Type B pancreatic cell (in vitro differentiated cells): ENCODE measurements at regions not wholly inside any gene's neighbourhood (a gene's known extent, or its start where the extent isn't known, plus 50 kb on each side); places are given as distances from the start of the nearest gene placed in this dataset.

Source experiments
- DNase-seq: peaks from one replicate; pipeline ENCODE4 v3.0.0; 2021; ENCODE audit warnings: mixed read lengths; ENCODE audit not compliant: unreplicated experiment; ENCODE audit errors: extremely low spot score
- H3K27ac Mint-ChIP-seq: 2 replicates; pipeline ENCODE4 v1.8.0; 2021; ENCODE audit warnings: mild to moderate bottlenecking, mixed read lengths
- H3K27me3 Mint-ChIP-seq: 2 replicates; pipeline ENCODE4 v1.8.0; 2021; ENCODE audit warnings: mixed read lengths
- H3K36me3 Mint-ChIP-seq: 2 replicates; pipeline ENCODE4 v1.8.0; 2021; ENCODE audit warnings: mixed read lengths
- H3K4me1 Mint-ChIP-seq: one replicate; pipeline ENCODE4 v1.8.0; 2021; ENCODE audit warnings: mixed read lengths; ENCODE audit not compliant: unreplicated experiment
- H3K4me3 Mint-ChIP-seq: 2 replicates; pipeline ENCODE4 v1.8.0; 2021; ENCODE audit warnings: mild to moderate bottlenecking, mixed read lengths
- H3K9me3 Mint-ChIP-seq: 2 replicates; pipeline ENCODE4 v1.8.0; 2021; ENCODE audit warnings: mixed read lengths
- CTCF ChIP-seq: fragments of 200-600 bp; sonication (generic); conservative IDR thresholded peaks from 2 replicates; pipeline ENCODE4 v1.5.0; 2021; ENCODE audit warnings: antibody characterized with exemption, mild to moderate bottlenecking

DNA sequence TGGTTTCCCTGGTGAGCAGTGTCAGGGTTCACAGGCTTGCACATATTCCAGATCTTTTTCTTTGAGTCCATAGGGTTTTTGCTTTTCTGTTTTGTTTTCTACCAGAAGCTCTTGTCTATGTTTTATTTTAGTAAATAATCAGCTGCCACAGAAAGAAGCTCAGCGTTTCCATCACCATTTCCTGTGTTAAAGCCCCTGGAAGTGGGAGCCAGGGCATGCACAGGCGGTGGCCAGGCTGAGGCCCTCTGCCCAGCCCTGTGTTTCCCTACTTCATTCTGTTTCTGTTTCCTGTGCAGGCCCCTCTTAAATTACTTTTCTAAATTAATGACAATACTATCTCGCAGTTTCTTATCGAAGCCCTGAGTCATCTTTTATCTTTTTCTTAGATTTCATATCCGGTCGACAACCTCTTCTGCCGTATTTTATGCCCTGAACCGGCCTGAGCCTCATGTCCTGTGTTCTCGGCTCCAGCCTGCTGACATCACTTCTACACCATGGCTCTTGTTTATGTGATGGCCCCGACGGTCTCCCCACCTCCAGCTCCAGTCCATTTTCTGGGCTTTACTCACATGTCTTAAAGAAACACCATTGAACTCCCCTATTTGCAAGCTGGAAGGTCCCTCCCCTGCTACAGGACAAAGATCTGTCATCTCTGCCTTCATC, 442.2 kb downstream of the TCERG1L start:
- Mint-ChIP-seq H3K9me3 (no peaks in the 10 kb centered on the region), H3K27ac (no peak overlapping the region), H3K4me3 (no peak overlapping the region), H3K36me3 (no peaks in the 10 kb centered on the region), H3K27me3 (peaks cover 21% of the 10 kb centered on the region), H3K4me1 (peaks cover 15% of the 10 kb centered on the region)
- no peak for DNase-seq
- no peak for TF ChIP-seq CTCF

DNA sequence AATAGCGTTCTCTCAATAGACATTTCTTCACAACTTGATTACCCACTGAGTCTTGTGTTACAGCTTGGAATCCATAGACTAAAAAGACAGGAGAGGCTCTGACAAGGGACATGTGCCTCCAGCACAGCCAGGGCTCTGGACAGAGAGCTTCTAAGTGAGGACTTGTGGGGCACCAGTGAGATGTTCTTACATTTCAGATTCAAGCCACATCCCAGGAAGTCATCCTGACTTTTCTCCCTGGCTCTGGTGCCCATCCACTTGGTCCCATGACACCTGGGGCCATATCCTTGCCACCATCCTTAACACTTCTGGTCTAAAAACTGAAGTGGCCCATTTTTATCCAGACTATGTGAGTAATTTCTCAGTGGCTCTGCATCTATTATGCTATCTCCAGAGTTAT, 440.1 kb downstream of the TCERG1L start:
- Mint-ChIP-seq H3K36me3 (no peaks in the 10 kb centered on the region), H3K27ac (no peak overlapping the region), H3K9me3 (no peaks in the 10 kb centered on the region), H3K4me3 (no peak overlapping the region), H3K27me3 (peaks cover 14% of the 10 kb centered on the region), H3K4me1 (peaks cover 9% of the 10 kb centered on the region)
- DNase-seq = no peak
- TF ChIP-seq CTCF = no peak

- Mint-ChIP-seq H3K9me3 (no peaks in the 10 kb centered on the region), H3K4me3 (no peak overlapping the region), H3K27me3 (peaks cover 11% of the 10 kb centered on the region), H3K36me3 (no peaks in the 10 kb centered on the region), H3K4me1 (peaks cover 9% of the 10 kb centered on the region), H3K27ac (no peak overlapping the region)
- TF ChIP-seq CTCF = no peak
- DNase-seq = no peak
These were observed 437.9 kb downstream of the TCERG1L start for GRCh38 chr10:130873636-130874035.

- no peaks in the 10 kb centered on the region for H3K4me1 Mint-ChIP-seq
- no peaks in the 10 kb centered on the region for H3K9me3 Mint-ChIP-seq
- TF ChIP-seq CTCF = no peak
- peaks cover 6% of the 10 kb centered on the region for H3K27me3 Mint-ChIP-seq
- H3K27ac Mint-ChIP-seq = no peak overlapping the region
- H3K4me3 Mint-ChIP-seq = no peak overlapping the region
- no peak for DNase-seq
- H3K36me3 Mint-ChIP-seq = no peaks in the 10 kb centered on the region
These were observed 436.4 kb downstream of the TCERG1L start for GRCh38 chr10:130875116-130875515.

- no peak for DNase-seq
- Mint-ChIP-seq H3K4me1 (no peaks in the 10 kb centered on the region), H3K9me3 (no peaks in the 10 kb centered on the region), H3K27me3 (peaks cover 6% of the 10 kb centered on the region), H3K36me3 (no peaks in the 10 kb centered on the region), H3K4me3 (no peak overlapping the region), H3K27ac (no peak overlapping the region)
- no peak for TF ChIP-seq CTCF
These were observed 435.5 kb downstream of the TCERG1L start for GRCh38 chr10:130875897-130876472.
